H1 (cell line): ENCODE measurements at regions not wholly inside any gene's neighbourhood (a gene's known extent, or its start where the extent isn't known, plus 50 kb on each side); places are given as distances from the start of the nearest gene placed in this dataset.

ENCODE experiments used
- CBX5 ChIP-seq: fragments of 300-800, 300-1000 bp; sonication (generic); IDR thresholded peaks from 2 replicates; pipeline ENCODE4 v1.7.1; 2016; ENCODE audit warnings: antibody characterized with exemption, low read length, low read depth
- MAFK ChIP-seq: IDR thresholded peaks from 2 replicates; pipeline ENCODE4 v1.6.1; 2012; ENCODE audit warnings: low read depth, mild to moderate bottlenecking, improper control_type of control experiment, low read length
- POLR2AphosphoS5 ChIP-seq: IDR thresholded peaks from 2 replicates; pipeline ENCODE4 v1.6.1; 2011; ENCODE audit warnings: low read depth, low read length
- SIN3A ChIP-seq, 2 experiments: IDR thresholded peaks in 1 of 2; conservative IDR thresholded peaks in 1 of 2; 2 replicates each; pipeline ENCODE4 v1.6.1; 2011 to 2012; ENCODE audit warnings: low read length in 2 of 2, improper control_type of control experiment in 1 of 2, low read depth in 1 of 2, mild to moderate bottlenecking in 1 of 2
- TAF1 ChIP-seq: IDR thresholded peaks from 2 replicates; pipeline ENCODE4 v1.6.1; 2011; ENCODE audit warnings: mild to moderate bottlenecking, low read depth, low read length
- ZNF274 ChIP-seq: IDR thresholded peaks from 2 replicates; pipeline ENCODE4 v1.7.0; 2012; ENCODE audit warnings: low read length, borderline replicate concordance; ENCODE audit errors: extremely low read depth
- TF ChIP-seq, protein P1 (sequence below): IDR thresholded peaks from 2 replicates; pipeline ENCODE4 v1.6.1; 2011; ENCODE audit warnings: low read length, improper control_type of control experiment

DNA sequence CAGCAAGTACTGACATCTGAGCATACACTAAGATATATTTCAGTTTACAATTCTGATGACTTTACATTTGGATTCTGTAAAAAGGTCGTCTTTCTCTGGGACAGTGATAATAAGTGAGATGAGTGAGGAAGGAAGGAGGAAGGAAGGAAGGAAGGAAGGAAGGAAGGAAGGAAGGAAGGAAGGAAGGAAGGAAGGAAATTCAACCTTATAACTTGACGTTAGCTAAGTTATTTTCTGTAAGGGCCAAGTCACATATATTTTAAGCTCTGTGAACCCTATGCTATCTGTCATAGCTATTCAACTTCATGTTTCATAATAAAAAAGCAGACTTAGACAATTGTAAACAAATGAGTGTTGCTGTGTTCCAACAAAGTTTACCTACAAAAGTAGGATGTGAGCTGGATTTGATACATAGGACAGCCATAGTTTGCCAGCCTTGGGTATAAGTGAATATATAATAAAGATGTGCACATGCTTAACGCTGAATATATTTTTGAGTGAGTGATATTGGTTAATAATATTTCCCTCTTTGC lies 753.0 kb upstream of the NDST4 start:
- TF ChIP-seq POLR2AphosphoS5 (no peak), ZNF274 (no peak), TAF1 (no peak), MAFK (no peak), SIN3A (conservative IDR thresholded peaks at IDR 0.05 in 1 of 2, IDR thresholded peaks at IDR 0.05 in 1 of 2; ENCODE audit: low read depth in 1 of 2, low read length in 2 of 2) (no peak), CBX5 (no peak)
- TF ChIP-seq, protein P1, sequence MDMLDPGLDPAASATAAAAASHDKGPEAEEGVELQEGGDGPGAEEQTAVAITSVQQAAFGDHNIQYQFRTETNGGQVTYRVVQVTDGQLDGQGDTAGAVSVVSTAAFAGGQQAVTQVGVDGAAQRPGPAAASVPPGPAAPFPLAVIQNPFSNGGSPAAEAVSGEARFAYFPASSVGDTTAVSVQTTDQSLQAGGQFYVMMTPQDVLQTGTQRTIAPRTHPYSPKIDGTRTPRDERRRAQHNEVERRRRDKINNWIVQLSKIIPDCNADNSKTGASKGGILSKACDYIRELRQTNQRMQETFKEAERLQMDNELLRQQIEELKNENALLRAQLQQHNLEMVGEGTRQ, result no peak
